K562 (cell line): ENCODE measurements at regions not wholly inside any gene's neighbourhood (a gene's known extent, or its start where the extent isn't known, plus 50 kb on each side); places are given as distances from the start of the nearest gene placed in this dataset.

ENCODE experiments used
- CTBP1 ChIP-seq: fragments of 450-650 bp; IDR thresholded peaks from 2 replicates; pipeline ENCODE4 v1.6.1; 2016; ENCODE audit warnings: borderline replicate concordance
- CXXC5 ChIP-seq: fragments of 250-450 bp; sonication (Bioruptor Pico); IDR thresholded peaks from 2 replicates; pipeline ENCODE4 v1.8.0; 2022; ENCODE audit warnings: inconsistent platforms, mild to moderate bottlenecking, moderate library complexity
- ELF4 ChIP-seq: fragments of 450-650 bp; formaldehyde crosslinking; IDR thresholded peaks from 2 replicates; pipeline ENCODE4 v1.4.0; 2022; ENCODE audit warnings: missing genetic modification characterization
- EP300 ChIP-seq: IDR thresholded peaks from 2 replicates; pipeline ENCODE4 v1.6.1; 2012; ENCODE audit warnings: low read length, improper control_type of control experiment
- FOSL1 ChIP-seq: fragments of 200-800 bp; sonication (Bioruptor generic); conservative IDR thresholded peaks from 2 replicates; pipeline ENCODE4 v1.6.1; 2016; ENCODE audit warnings: missing genetic modification characterization, missing compliant biosample characterization
- FOXM1 ChIP-seq, 2 experiments: fragments of 450-650 bp in 1 of 2; sonication (generic) in 1 of 2; formaldehyde crosslinking in 1 of 2; IDR thresholded peaks; 2 replicates each; pipeline versions ENCODE4 v1.6.1 to v1.9.0; 2017 to 2022; ENCODE audit warnings: low read depth in 2 of 2, mild to moderate bottlenecking in 2 of 2, missing genetic modification reagents in 1 of 2, moderate library complexity in 1 of 2
- GATA2 ChIP-seq: sonication (generic); formaldehyde crosslinking; IDR thresholded peaks from 2 replicates; pipeline ENCODE4 v1.4.0; 2020; ENCODE audit warnings: mild to moderate bottlenecking, missing genetic modification reagents
- HDAC2 ChIP-seq: fragments of 450-650 bp; IDR thresholded peaks from 2 replicates; pipeline ENCODE4 v1.6.1; 2016; ENCODE audit warnings: mild to moderate bottlenecking
- HEY1 ChIP-seq: fragments of 250-450 bp; sonication (Bioruptor Pico); IDR thresholded peaks from 2 replicates; pipeline ENCODE4 v1.5.0; 2020; ENCODE audit warnings: mild to moderate bottlenecking, moderate library complexity, borderline replicate concordance
- HMGN3 ChIP-seq: IDR thresholded peaks from 2 replicates; pipeline ENCODE4 v1.6.1; 2011; ENCODE audit warnings: borderline replicate concordance, low read depth, mild to moderate bottlenecking, mixed read lengths, low read length; ENCODE audit not compliant: insufficient read length; ENCODE audit errors: extremely low read depth
- JUNB ChIP-seq: fragments of 450-650 bp; formaldehyde crosslinking; conservative IDR thresholded peaks from 2 replicates; pipeline ENCODE4 v1.4.0; 2020; ENCODE audit warnings: mild to moderate bottlenecking
- KDM1A ChIP-seq, 2 experiments: fragments of 450-650 bp; IDR thresholded peaks; 2 replicates each; pipeline ENCODE4 v1.6.1; 2016; ENCODE audit warnings: mild to moderate bottlenecking in 2 of 2
- MAFG ChIP-seq: fragments of 450-650 bp; conservative IDR thresholded peaks from 2 replicates; pipeline ENCODE4 v1.6.1; 2016; ENCODE audit warnings: missing genetic modification characterization, missing compliant biosample characterization
- NCOA6 ChIP-seq: fragments of 450-650 bp; IDR thresholded peaks from 2 replicates; pipeline ENCODE4 v1.6.1; 2017; ENCODE audit warnings: mild to moderate bottlenecking
- PBX2 ChIP-seq, 2 experiments: IDR thresholded peaks in 1 of 2; conservative IDR thresholded peaks in 1 of 2; 2 replicates each; pipeline ENCODE4 v1.6.1; 2016; ENCODE audit warnings: low read depth in 2 of 2, mild to moderate bottlenecking in 1 of 2, missing compliant biosample characterization in 1 of 2, missing genetic modification characterization in 1 of 2, moderate library complexity in 1 of 2
- RCOR1 ChIP-seq, 2 experiments: IDR thresholded peaks; 2 replicates each; pipeline ENCODE4 v1.6.1; 2012; ENCODE audit warnings: low read depth in 2 of 2, low read length in 2 of 2, borderline replicate concordance in 1 of 2, improper control_type of control experiment in 1 of 2
- SMAD3 ChIP-seq: fragments of 450-650 bp; formaldehyde crosslinking; conservative IDR thresholded peaks from 2 replicates; pipeline ENCODE4 v1.4.0; 2020; ENCODE audit warnings: mild to moderate bottlenecking
- SMAD4 ChIP-seq: fragments of 250-450 bp; sonication (Bioruptor Pico); conservative IDR thresholded peaks from 2 replicates; pipeline ENCODE4 v1.8.0; 2021; ENCODE audit warnings: inconsistent platforms, mild to moderate bottlenecking, moderate library complexity
- SMARCE1 ChIP-seq: fragments of 450-650 bp; IDR thresholded peaks from 2 replicates; pipeline ENCODE4 v1.7.1; 2016; ENCODE audit warnings: mild to moderate bottlenecking
- SNRNP70 ChIP-seq: fragments of 200-400 bp; formaldehyde crosslinking; optimal IDR thresholded peaks from 2 replicates; pipeline ENCODE3; 2017; ENCODE audit warnings: low read depth, low read length
- TAL1 ChIP-seq: fragments of 450-650 bp; IDR thresholded peaks from 2 replicates; pipeline ENCODE4 v1.6.1; 2016; ENCODE audit warnings: mild to moderate bottlenecking
- TCF3 ChIP-seq: sonication (generic); formaldehyde crosslinking; IDR thresholded peaks from 2 replicates; pipeline ENCODE4 v1.4.0; 2020; ENCODE audit warnings: mild to moderate bottlenecking, missing genetic modification reagents
- TCF7 ChIP-seq: sonication (generic); IDR thresholded peaks from 2 replicates; pipeline ENCODE4 v1.6.1; 2016; ENCODE audit warnings: antibody characterized with exemption, borderline replicate concordance
- TEAD4 ChIP-seq, 2 experiments: sonication (generic) in 1 of 2; formaldehyde crosslinking in 1 of 2; IDR thresholded peaks; 2 replicates each; pipeline versions ENCODE4 v1.6.1 to v1.8.0; 2012 to 2022; ENCODE audit warnings: borderline replicate concordance in 1 of 2, inconsistent platforms in 1 of 2, low read length in 1 of 2, mild to moderate bottlenecking in 1 of 2, missing genetic modification reagents in 1 of 2
- TF ChIP-seq, protein P1 (sequence below): fragments of 450-650 bp; IDR thresholded peaks from 2 replicates; pipeline ENCODE4 v1.6.1; 2016
- TF ChIP-seq, protein P2 (sequence below): IDR thresholded peaks from 2 replicates; pipeline ENCODE4 v1.6.1; 2011; ENCODE audit not compliant: insufficient read length; ENCODE audit errors: extremely low read depth

DNA sequence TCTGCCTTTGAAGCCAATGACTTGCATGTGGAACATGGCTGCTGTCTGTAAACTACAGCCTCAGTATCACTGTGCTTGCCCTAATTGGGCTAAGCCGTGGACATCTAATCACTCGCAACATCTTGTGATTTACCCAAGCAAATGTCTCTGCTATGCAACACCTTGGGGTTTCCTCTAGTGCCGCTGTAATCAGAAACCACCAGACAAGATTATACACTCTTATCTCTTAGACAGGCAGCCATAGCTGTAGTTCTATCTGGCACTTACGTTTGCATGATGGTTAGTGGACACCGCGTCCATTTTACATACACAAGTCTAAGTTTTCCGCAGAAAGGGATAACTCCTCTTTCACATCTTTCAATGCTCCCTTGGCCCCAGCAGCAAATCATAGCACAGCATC, 204.3 kb upstream of the CCDC68 start (continued):
- TF ChIP-seq SMAD3 (0 out of 2 replicates have a peak, but pooled peaks have one; percentile 34), CTBP1 (peak; percentile 67; the same call in 1 of the 2 replicates), HDAC2 (0 out of 2 replicates have a peak, but pooled peaks have one; percentile 48), SNRNP70 (no peak), TCF7 (no peak), FOXM1 (IDR thresholded peaks at IDR 0.05; ENCODE audit: low read depth) (peak; percentile 74), FOXM1 (CRISPR knock-in tag; IDR thresholded peaks at IDR 0.05; ENCODE audit: low read depth) (no peak), TEAD4 (IDR thresholded peaks at IDR 0.05; ENCODE audit: low read length) (peak; percentile 96), TEAD4 (CRISPR knock-in tag; IDR thresholded peaks at IDR 0.05; ENCODE audit: borderline replicate concordance) (no peak), JUNB (CRISPR knock-in tag) (no peak), KDM1A (IDR thresholded peaks at IDR 0.05) (peak in 1 of 2 experiments; percentile 42; a peak in 2 of 4 replicates), NCOA6 (no peak), EP300 (peak; percentile 69), SMARCE1 (peak; percentile 36; the same call in 1 of the 2 replicates), MAFG (tag) (peak; percentile 41; the same call in 1 of the 2 replicates), ELF4 (CRISPR knock-in tag) (0 out of 2 replicates have a peak, but pooled peaks have one; percentile 11), TAL1 (peak; percentile 93), HMGN3 (peak; percentile 29), HEY1 (CRISPR knock-in tag) (0 out of 2 replicates have a peak, but pooled peaks have one; percentile 31), CXXC5 (peak; percentile 77), TCF3 (CRISPR knock-in tag) (peak; percentile 88), RCOR1 (IDR thresholded peaks at IDR 0.05; ENCODE audit: borderline replicate concordance in 1 of 2, low read depth in 2 of 2, low read length in 2 of 2) (peak in 1 of 2 experiments; percentile 67; a peak in 2 of 4 replicates), SMAD4 (CRISPR knock-in tag) (peak; percentile 91), FOSL1 (tag) (peak; percentile 44), PBX2 (CRISPR knock-in tag; IDR thresholded peaks at IDR 0.05; ENCODE audit: low read depth) (no peak), PBX2 (tag; conservative IDR thresholded peaks at IDR 0.05; ENCODE audit: low read depth) (0 out of 2 replicates have a peak, but pooled peaks have one; percentile 11), GATA2 (CRISPR knock-in tag) (peak; percentile 50; the same call in 1 of the 2 replicates)
- TF ChIP-seq, protein P1, sequence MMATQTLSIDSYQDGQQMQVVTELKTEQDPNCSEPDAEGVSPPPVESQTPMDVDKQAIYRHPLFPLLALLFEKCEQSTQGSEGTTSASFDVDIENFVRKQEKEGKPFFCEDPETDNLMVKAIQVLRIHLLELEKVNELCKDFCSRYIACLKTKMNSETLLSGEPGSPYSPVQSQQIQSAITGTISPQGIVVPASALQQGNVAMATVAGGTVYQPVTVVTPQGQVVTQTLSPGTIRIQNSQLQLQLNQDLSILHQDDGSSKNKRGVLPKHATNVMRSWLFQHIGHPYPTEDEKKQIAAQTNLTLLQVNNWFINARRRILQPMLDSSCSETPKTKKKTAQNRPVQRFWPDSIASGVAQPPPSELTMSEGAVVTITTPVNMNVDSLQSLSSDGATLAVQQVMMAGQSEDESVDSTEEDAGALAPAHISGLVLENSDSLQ = no peak
- TF ChIP-seq, protein P2, sequence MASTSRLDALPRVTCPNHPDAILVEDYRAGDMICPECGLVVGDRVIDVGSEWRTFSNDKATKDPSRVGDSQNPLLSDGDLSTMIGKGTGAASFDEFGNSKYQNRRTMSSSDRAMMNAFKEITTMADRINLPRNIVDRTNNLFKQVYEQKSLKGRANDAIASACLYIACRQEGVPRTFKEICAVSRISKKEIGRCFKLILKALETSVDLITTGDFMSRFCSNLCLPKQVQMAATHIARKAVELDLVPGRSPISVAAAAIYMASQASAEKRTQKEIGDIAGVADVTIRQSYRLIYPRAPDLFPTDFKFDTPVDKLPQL = no peak
